Neuron (in vitro differentiated cells): ENCODE measurements at regions not wholly inside any gene's neighbourhood (a gene's known extent, or its start where the extent isn't known, plus 50 kb on each side); places are given as distances from the start of the nearest gene placed in this dataset.
"Not testable (repeated sequence)": the region's sequence is repeated elsewhere in the genome, so short reads cannot be mapped to it uniquely, and the experiment has no call there.

Experiments used
- H2AFZ ChIP-seq: one replicate; pipeline ENCODE4 v1.6.1; 2013; ENCODE audit warnings: low read depth, mild to moderate bottlenecking, inconsistent platforms, low read length, moderate library complexity
- H3K27me3 ChIP-seq: one replicate; pipeline ENCODE4 v1.6.1; 2013; ENCODE audit warnings: low read length; ENCODE audit not compliant: insufficient read depth
- H3K36me3 ChIP-seq: one replicate; pipeline ENCODE4 v1.6.1; 2013; ENCODE audit warnings: low read length; ENCODE audit not compliant: insufficient read depth
- H3K4me1 ChIP-seq: one replicate; pipeline ENCODE4 v1.6.1; 2013; ENCODE audit warnings: low read length; ENCODE audit not compliant: insufficient read depth
- H3K4me3 ChIP-seq: 2 replicates; pipeline ENCODE4 v1.5.1; 2013; ENCODE audit warnings: mild to moderate bottlenecking, low read length, moderate library complexity
- H3K9me3 ChIP-seq: one replicate; pipeline ENCODE4 v1.6.1; 2013; ENCODE audit warnings: low read length

DNA sequence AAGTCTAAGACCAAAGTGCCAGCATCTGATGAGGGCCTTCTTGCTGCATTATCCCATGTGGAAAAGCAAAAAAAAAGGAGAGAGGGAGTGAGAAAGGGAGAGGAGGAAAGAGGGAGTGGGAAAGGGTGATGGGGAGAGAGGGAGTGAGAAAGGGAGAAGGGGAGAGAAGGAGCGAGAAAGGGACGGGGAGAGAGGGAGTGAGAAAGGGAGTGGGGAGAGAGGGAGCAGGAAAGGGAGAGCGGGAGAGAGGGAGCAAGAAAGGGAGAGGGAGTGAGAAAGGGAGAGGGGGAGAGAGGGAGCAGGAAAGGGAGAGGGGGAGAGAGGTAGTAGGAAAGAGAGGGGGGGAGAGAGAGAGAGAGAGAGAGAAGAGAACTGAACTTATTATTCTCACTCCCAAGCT is 241.1 kb upstream of the RIMS1 start:
- Histone ChIP-seq H3K4me3 (no peak overlapping the region), H2AFZ (no peak overlapping the region), H3K27me3 (no peaks in the 10 kb centered on the region), H3K9me3 (no peaks in the 10 kb centered on the region), H3K36me3 (no peaks in the 10 kb centered on the region), H3K4me1 (no peaks in the 10 kb centered on the region)

DNA sequence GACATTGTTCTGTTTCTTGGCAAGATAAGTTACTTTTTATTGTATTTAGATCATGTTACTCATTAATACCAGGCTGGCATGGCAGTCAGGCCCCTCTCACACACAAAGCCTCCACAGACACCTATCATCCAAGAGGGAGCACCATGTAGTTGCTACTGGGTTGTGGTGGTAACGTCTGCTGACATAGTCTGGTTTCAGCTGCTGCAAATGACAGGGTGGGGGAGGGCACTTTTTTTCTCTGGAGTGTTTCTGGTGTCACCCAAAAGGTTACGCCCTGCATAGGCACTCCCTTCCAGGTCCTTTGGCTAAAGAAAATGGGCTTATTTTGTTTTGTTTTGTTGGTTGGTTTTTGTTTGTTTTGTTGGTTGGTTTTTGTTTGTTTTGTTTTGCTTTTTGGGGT is 236.4 kb upstream of the RIMS1 start:
- H3K4me1 ChIP-seq, result no peaks in the 10 kb centered on the region
- H3K36me3 ChIP-seq, result no peaks in the 10 kb centered on the region
- no peaks in the 10 kb centered on the region for H3K27me3 ChIP-seq
- no peak overlapping the region for H2AFZ ChIP-seq
- H3K9me3 ChIP-seq, result no peaks in the 10 kb centered on the region
- no peak overlapping the region for H3K4me3 ChIP-seq

- Histone ChIP-seq H3K9me3 (no peaks in the 10 kb centered on the region), H2AFZ (no peak overlapping the region), H3K27me3 (no peaks in the 10 kb centered on the region), H3K4me1 (no peaks in the 10 kb centered on the region), H3K4me3 (no peak overlapping the region), H3K36me3 (no peaks in the 10 kb centered on the region)
Measured at GRCh38 chr6:71651636-71652035, 234.7 kb upstream of the RIMS1 start.

- Histone ChIP-seq H3K36me3 (no peaks in the 10 kb centered on the region), H3K4me3 (no peak overlapping the region), H2AFZ (no peak overlapping the region)
Measured at GRCh38 chr6:71656121-71656520, 230.2 kb upstream of the RIMS1 start.

GRCh38 chr6:71665931-71666330 is 220.4 kb upstream of the RIMS1 start:
- H3K27me3 ChIP-seq, result no peaks in the 10 kb centered on the region
- no peak overlapping the region for H3K4me3 ChIP-seq
- no peak overlapping the region for H2AFZ ChIP-seq
- H3K9me3 ChIP-seq, result no peaks in the 10 kb centered on the region
- H3K4me1 ChIP-seq, result no peaks in the 10 kb centered on the region
- H3K36me3 ChIP-seq, result no peaks in the 10 kb centered on the region

More at GRCh38 chr6:71656121-71656520, 230.2 kb upstream of the RIMS1 start:
- Histone ChIP-seq H3K4me1 (peaks cover 4% of the 10 kb centered on the region), H3K27me3 (no peaks in the 10 kb centered on the region), H3K9me3 (no peaks in the 10 kb centered on the region)

DNA sequence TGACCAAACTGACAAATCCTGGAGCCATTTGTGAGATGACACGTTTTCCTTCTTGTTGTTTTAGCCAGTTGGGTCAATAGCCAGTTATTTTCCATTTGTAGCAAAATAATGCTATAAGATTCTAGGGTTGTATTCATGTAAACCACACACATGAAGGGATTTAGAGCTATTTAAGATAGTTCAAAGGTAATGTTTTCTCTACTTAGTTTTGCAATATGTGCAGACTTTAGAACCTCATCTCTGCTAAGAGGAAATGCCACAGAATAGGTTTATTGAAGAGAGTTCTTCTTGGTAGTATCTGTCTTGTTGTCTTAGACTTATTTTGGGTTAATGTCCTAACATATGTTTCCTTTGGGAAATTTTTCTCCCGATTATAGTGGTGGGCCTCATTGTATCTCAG is 213.5 kb upstream of the RIMS1 start:
- Histone ChIP-seq H3K27me3 (no peaks in the 10 kb centered on the region), H3K36me3 (no peaks in the 10 kb centered on the region), H3K4me3 (no peak overlapping the region), H3K9me3 (no peaks in the 10 kb centered on the region), H2AFZ (no peak overlapping the region), H3K4me1 (peaks cover 3% of the 10 kb centered on the region)

- no peaks in the 10 kb centered on the region for H3K27me3 ChIP-seq
- H3K4me1 ChIP-seq, result peaks cover 3% of the 10 kb centered on the region
- no peaks in the 10 kb centered on the region for H3K9me3 ChIP-seq
- no peak overlapping the region for H3K4me3 ChIP-seq
- H2AFZ ChIP-seq, result no peak overlapping the region
- no peaks in the 10 kb centered on the region for H3K36me3 ChIP-seq
Measured at GRCh38 chr6:71675386-71675785, 211.0 kb upstream of the RIMS1 start.

GRCh38 chr6:71676298-71676697 is 210.1 kb upstream of the RIMS1 start:
- Histone ChIP-seq H3K4me3 (no peak overlapping the region), H3K27me3 (no peaks in the 10 kb centered on the region), H3K9me3 (no peaks in the 10 kb centered on the region), H3K4me1 (peaks cover 3% of the 10 kb centered on the region), H3K36me3 (no peaks in the 10 kb centered on the region), H2AFZ (no peak overlapping the region)

GRCh38 chr6:71678091-71678490 is 208.3 kb upstream of the RIMS1 start:
- Histone ChIP-seq H3K4me3 (no peak overlapping the region), H3K4me1 (peaks cover 3% of the 10 kb centered on the region), H3K27me3 (no peaks in the 10 kb centered on the region), H3K36me3 (no peaks in the 10 kb centered on the region), H3K9me3 (no peaks in the 10 kb centered on the region), H2AFZ (no peak overlapping the region)

GRCh38 chr6:71681234-71681867 is 205.0 kb upstream of the RIMS1 start:
- no peaks in the 10 kb centered on the region for H3K27me3 ChIP-seq
- H3K4me3 ChIP-seq, result no peak overlapping the region
- no peaks in the 10 kb centered on the region for H3K36me3 ChIP-seq
- H3K9me3 ChIP-seq, result no peaks in the 10 kb centered on the region
- H3K4me1 ChIP-seq, result no peaks in the 10 kb centered on the region
- H2AFZ ChIP-seq, result no peak overlapping the region

GRCh38 chr6:71686021-71686677 is 200.2 kb upstream of the RIMS1 start:
- H3K4me1 ChIP-seq, H3K9me3 ChIP-seq, H3K27me3 ChIP-seq, H3K36me3 ChIP-seq, H2AFZ ChIP-seq, H3K4me3 ChIP-seq: not testable (repeated sequence)

- Histone ChIP-seq H3K27me3 (no peaks in the 10 kb centered on the region), H3K36me3 (no peaks in the 10 kb centered on the region), H2AFZ (no peak overlapping the region), H3K4me1 (no peaks in the 10 kb centered on the region), H3K9me3 (no peaks in the 10 kb centered on the region), H3K4me3 (no peak overlapping the region)
Measured at GRCh38 chr6:71698702-71699101, 187.6 kb upstream of the RIMS1 start.

DNA sequence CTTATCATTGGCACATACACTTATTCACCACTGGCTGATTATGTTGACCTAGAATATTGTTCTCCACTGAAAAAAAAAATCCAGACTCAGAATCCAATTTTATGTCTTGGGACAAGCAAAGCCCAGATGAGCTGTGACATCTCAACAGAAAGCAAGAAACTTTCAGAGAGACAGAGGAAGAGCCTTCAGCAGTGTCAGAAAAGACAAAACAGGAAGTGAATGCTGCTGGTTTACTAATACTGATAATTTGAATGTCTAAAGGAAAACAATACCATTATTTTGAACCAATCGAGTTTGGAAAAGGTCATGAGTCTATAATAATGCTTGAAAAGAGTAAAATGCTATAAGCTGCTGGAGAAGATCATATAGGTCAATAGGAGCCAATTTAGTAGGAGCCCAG is 179.8 kb upstream of the RIMS1 start:
- Histone ChIP-seq H2AFZ (no peak overlapping the region), H3K36me3 (no peaks in the 10 kb centered on the region), H3K4me1 (no peaks in the 10 kb centered on the region), H3K9me3 (no peaks in the 10 kb centered on the region), H3K27me3 (no peaks in the 10 kb centered on the region), H3K4me3 (no peak overlapping the region)

DNA sequence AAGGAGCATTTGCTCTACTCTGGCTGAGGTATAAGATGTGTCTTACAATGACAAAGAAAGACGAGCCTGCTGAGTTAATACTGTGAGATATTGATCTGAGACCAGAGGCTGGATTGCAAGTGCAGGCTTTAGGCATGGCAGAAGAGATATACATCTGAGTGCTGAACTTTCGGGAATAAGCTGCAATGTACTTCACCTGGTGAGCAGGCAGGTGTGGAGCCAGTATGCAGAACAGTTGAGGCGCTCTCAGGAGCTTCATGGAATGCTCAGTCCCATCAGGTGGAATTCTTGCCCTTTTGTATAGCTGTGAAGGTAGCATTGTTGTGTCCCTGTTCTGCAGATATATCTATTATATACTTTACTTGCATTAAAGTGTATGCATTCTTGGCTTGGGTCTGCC is 179.3 kb upstream of the RIMS1 start:
- Histone ChIP-seq H3K27me3 (no peaks in the 10 kb centered on the region), H3K9me3 (no peaks in the 10 kb centered on the region), H2AFZ (no peak overlapping the region), H3K4me3 (no peak overlapping the region), H3K4me1 (no peaks in the 10 kb centered on the region), H3K36me3 (no peaks in the 10 kb centered on the region)
